Panc1 (cell line): ENCODE measurements at regions not wholly inside any gene's neighbourhood (a gene's known extent, or its start where the extent isn't known, plus 50 kb on each side); places are given as distances from the start of the nearest gene placed in this dataset.

Experiments used
- CTCF ChIP-seq: fragments of 450-650 bp; IDR thresholded peaks from 2 replicates; pipeline ENCODE4 v1.5.1; 2017; ENCODE audit warnings: mild to moderate bottlenecking
- POLR2AphosphoS5 ChIP-seq: IDR thresholded peaks from 2 replicates; pipeline ENCODE4 v1.6.1; 2012; ENCODE audit warnings: mild to moderate bottlenecking, low read depth, low read length, moderate library complexity
- SIN3A ChIP-seq: IDR thresholded peaks from 2 replicates; pipeline ENCODE4 v1.6.1; 2012; ENCODE audit warnings: low read depth, mild to moderate bottlenecking, low read length, moderate library complexity, borderline replicate concordance; ENCODE audit not compliant: insufficient read depth
- TCF7L2 ChIP-seq: IDR thresholded peaks from 2 replicates; pipeline ENCODE4 v1.6.1; 2011; ENCODE audit warnings: mild to moderate bottlenecking, low read depth, low read length, inconsistent platforms
- TF ChIP-seq, protein P1 (sequence below), 2 experiments: IDR thresholded peaks; 2 replicates each; pipeline ENCODE4 v1.6.1; 2011 to 2012; ENCODE audit warnings: low read depth in 2 of 2, control low read depth in 1 of 2, low read length in 1 of 2, mild to moderate bottlenecking in 1 of 2, moderate library complexity in 1 of 2; ENCODE audit not compliant: insufficient read depth in 1 of 2

DNA sequence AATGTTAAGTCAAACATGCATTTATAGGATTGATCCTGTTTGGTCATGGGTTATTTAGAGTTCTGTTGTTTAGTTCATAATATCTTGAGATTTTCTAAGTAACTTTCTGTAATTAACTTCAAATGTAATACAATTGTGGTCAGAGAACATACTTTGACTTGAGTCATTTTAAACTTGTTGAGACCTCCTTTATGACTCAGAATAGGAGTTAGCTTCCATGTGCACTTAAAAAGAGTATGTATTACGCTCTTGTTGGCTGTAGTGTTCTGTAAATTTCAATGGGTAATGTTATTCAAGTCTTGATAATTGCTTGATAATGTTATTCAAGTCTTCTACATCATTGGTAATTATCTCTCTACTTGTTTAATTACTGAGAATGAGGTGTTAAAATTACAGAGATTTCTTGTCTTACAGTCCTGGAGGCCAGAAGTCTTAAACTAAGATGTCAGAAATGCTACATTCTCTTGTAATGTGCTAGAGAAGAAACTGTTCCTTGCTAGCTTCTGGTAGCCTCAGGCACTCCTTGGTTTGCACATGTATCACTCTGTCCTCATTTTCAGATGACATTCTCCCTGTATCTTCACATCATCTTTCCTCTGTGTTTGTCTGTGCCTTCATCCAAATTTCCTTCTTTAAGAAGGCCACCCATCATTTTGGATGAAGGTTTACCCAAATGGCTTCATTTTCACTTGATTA is 197.3 kb downstream of the TMTC3 start:
- TF ChIP-seq CTCF (no peak), TCF7L2 (no peak), POLR2AphosphoS5 (no peak), SIN3A (no peak)
- TF ChIP-seq, protein P1, sequence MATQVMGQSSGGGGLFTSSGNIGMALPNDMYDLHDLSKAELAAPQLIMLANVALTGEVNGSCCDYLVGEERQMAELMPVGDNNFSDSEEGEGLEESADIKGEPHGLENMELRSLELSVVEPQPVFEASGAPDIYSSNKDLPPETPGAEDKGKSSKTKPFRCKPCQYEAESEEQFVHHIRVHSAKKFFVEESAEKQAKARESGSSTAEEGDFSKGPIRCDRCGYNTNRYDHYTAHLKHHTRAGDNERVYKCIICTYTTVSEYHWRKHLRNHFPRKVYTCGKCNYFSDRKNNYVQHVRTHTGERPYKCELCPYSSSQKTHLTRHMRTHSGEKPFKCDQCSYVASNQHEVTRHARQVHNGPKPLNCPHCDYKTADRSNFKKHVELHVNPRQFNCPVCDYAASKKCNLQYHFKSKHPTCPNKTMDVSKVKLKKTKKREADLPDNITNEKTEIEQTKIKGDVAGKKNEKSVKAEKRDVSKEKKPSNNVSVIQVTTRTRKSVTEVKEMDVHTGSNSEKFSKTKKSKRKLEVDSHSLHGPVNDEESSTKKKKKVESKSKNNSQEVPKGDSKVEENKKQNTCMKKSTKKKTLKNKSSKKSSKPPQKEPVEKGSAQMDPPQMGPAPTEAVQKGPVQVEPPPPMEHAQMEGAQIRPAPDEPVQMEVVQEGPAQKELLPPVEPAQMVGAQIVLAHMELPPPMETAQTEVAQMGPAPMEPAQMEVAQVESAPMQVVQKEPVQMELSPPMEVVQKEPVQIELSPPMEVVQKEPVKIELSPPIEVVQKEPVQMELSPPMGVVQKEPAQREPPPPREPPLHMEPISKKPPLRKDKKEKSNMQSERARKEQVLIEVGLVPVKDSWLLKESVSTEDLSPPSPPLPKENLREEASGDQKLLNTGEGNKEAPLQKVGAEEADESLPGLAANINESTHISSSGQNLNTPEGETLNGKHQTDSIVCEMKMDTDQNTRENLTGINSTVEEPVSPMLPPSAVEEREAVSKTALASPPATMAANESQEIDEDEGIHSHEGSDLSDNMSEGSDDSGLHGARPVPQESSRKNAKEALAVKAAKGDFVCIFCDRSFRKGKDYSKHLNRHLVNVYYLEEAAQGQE (IDR thresholded peaks at IDR 0.05; ENCODE audit: insufficient read depth in 1 of 2, low read depth in 2 of 2, low read length in 1 of 2), result no peak
